CD14-positive monocyte (primary cell): ENCODE measurements at regions not wholly inside any gene's neighbourhood (a gene's known extent, or its start where the extent isn't known, plus 50 kb on each side); places are given as distances from the start of the nearest gene placed in this dataset.

Source experiments
- DNase-seq, 3 donors: peaks; one replicate each; pipeline ENCODE4 v3.0.0-alpha.2; 2011 to 2022
- H2AFZ ChIP-seq: 2 replicates; pipeline ENCODE4 v1.6.0; 2012; ENCODE audit warnings: mild to moderate bottlenecking, low read depth, low read length, inconsistent platforms; ENCODE audit not compliant: insufficient read depth, poor library complexity, severe bottlenecking
- H3K27ac ChIP-seq, 2 donors: 1 replicate in 1 of 2; 2 replicates in 1 of 2; pipeline ENCODE4 v1.5.1; 2012 to 2013; ENCODE audit warnings: low read length in 2 of 2, control low read depth in 1 of 2, inconsistent platforms in 1 of 2, low read depth in 1 of 2, mild to moderate bottlenecking in 1 of 2
- H3K27me3 ChIP-seq, 2 donors: one replicate each; pipeline versions ENCODE4 v1.6.0 to v1.6.1; 2011 to 2013; ENCODE audit warnings: low read length in 2 of 2; ENCODE audit not compliant: control insufficient read depth in 2 of 2, insufficient read depth in 2 of 2
- H3K36me3 ChIP-seq, 2 donors: replicated peaks in 1 of 2; 1 replicate in 1 of 2; 2 replicates in 1 of 2; pipeline versions ENCODE4 v1.5.1 to v1.6.1; 2012 to 2013; ENCODE audit warnings: low read length in 2 of 2, control low read depth in 1 of 2, inconsistent platforms in 1 of 2, mild to moderate bottlenecking in 1 of 2; ENCODE audit not compliant: insufficient read depth in 2 of 2, control insufficient read depth in 1 of 2
- H3K4me1 ChIP-seq, 2 donors: 1 replicate in 1 of 2; 2 replicates in 1 of 2; pipeline versions ENCODE4 v1.5.1 to v1.6.1; 2012 to 2013; ENCODE audit warnings: low read length in 2 of 2, control low read depth in 1 of 2, inconsistent platforms in 1 of 2, mild to moderate bottlenecking in 1 of 2, moderate library complexity in 1 of 2; ENCODE audit not compliant: insufficient read depth in 2 of 2, control insufficient read depth in 1 of 2
- H3K4me2 ChIP-seq: replicated peaks from 2 replicates; pipeline ENCODE3; 2012; ENCODE audit warnings: low read length, moderate library complexity, mild to moderate bottlenecking; ENCODE audit not compliant: poor library complexity, severe bottlenecking; ENCODE audit errors: extremely low read depth
- H3K4me3 ChIP-seq, 3 experiments: fragments of 200-600 bp in 1 of 3; sonication (generic) in 1 of 3; replicated peaks in 1 of 3; 1 replicate in 2 of 3; 2 replicates in 1 of 3; pipeline ENCODE4 v1.5.1; 2011 to 2013; ENCODE audit warnings: low read length in 3 of 3, mild to moderate bottlenecking in 3 of 3, control low read depth in 2 of 3, low read depth in 2 of 3, inconsistent platforms in 1 of 3, moderate library complexity in 1 of 3
- H3K79me2 ChIP-seq: 2 replicates; pipeline ENCODE4 v1.6.0; 2012; ENCODE audit warnings: mild to moderate bottlenecking, control low read depth, inconsistent platforms, low read length, moderate library complexity; ENCODE audit not compliant: insufficient read depth
- H3K9ac ChIP-seq: 2 replicates; pipeline ENCODE4 v1.6.0; 2017; ENCODE audit warnings: low read length, mild to moderate bottlenecking; ENCODE audit not compliant: insufficient read depth, poor library complexity, severe bottlenecking
- H3K9me3 ChIP-seq, 2 donors: replicated peaks in 1 of 2; 1 replicate in 1 of 2; 2 replicates in 1 of 2; pipeline versions ENCODE4 v1.5.1 to v1.6.1; 2012 to 2013; ENCODE audit warnings: low read length in 2 of 2, control low read depth in 1 of 2; ENCODE audit not compliant: control insufficient read depth in 1 of 2, insufficient read depth in 1 of 2
- H4K20me1 ChIP-seq: 2 replicates; pipeline ENCODE4 v1.6.0; 2012; ENCODE audit warnings: mild to moderate bottlenecking, low read length, control low read depth, moderate library complexity; ENCODE audit not compliant: insufficient read depth
- H3K27ac Mint-ChIP-seq, 7 donors: one replicate each; pipeline ENCODE4 v1.8.0; 2020; ENCODE audit warnings: mild to moderate bottlenecking in 7 of 7, mixed read lengths in 7 of 7, moderate library complexity in 6 of 7, inconsistent platforms in 2 of 7
- H3K27me3 Mint-ChIP-seq, 3 donors: one replicate each; pipeline ENCODE4 v1.8.0; 2021 to 2022; ENCODE audit warnings: low read depth in 3 of 3, mild to moderate bottlenecking in 3 of 3, mixed read lengths in 3 of 3, moderate library complexity in 3 of 3, inconsistent platforms in 1 of 3
- H3K36me3 Mint-ChIP-seq, 2 donors: one replicate each; pipeline ENCODE4 v1.8.0; 2020; ENCODE audit warnings: mixed read lengths in 2 of 2, inconsistent platforms in 1 of 2, mild to moderate bottlenecking in 1 of 2
- H3K4me1 Mint-ChIP-seq: one replicate; pipeline ENCODE4 v1.8.0; 2020; ENCODE audit warnings: mild to moderate bottlenecking, mixed read lengths
- H3K4me3 Mint-ChIP-seq, 2 donors: one replicate each; pipeline ENCODE4 v1.8.0; 2020; ENCODE audit warnings: mild to moderate bottlenecking in 2 of 2, mixed read lengths in 2 of 2, moderate library complexity in 1 of 2
- H3K9me3 Mint-ChIP-seq, 7 donors: one replicate each; pipeline ENCODE4 v1.8.0; 2020 to 2022; ENCODE audit warnings: mixed read lengths in 7 of 7, mild to moderate bottlenecking in 6 of 7, moderate library complexity in 6 of 7, inconsistent platforms in 2 of 7
- CTCF ChIP-seq: fragments of 200-600 bp; IDR thresholded peaks from one replicate; pipeline ENCODE4 v1.8.0; 2022; ENCODE audit warnings: antibody characterized with exemption, mild to moderate bottlenecking
- WGBS: methylation state at CpG from one replicate; pipeline ENCODE4 v1.1.5; 2013; ENCODE audit warnings: missing lambda C conversion rate; ENCODE audit not compliant: insufficient coverage; 5-methylcytosine and 5-hydroxymethylcytosine counted together
- intact Hi-C, 2 donors: fragments of 100-400 bp; cut with micrococcal nuclease; formaldehyde crosslinking; loops; one replicate each; pipeline versions ENCODE4 v1.15.0 to v1.15.1; 2023

- H3K4me3 ChIP-seq = no peak overlapping the region
- no peaks in the 10 kb centered on the region for H3K4me1 ChIP-seq
- H3K27me3 ChIP-seq = peaks cover 0 to 2% of the 10 kb centered on the region in 2 donors
- no peak overlapping the region for H3K27ac ChIP-seq
- intact Hi-C loops = loop anchor here in 1 of 2 donors (5.0 kb wide), 1 partner anchor 457 kb away; no protein-coding TSS in a partner anchor
- no peaks in the 10 kb centered on the region for H4K20me1 ChIP-seq
- no peak overlapping the region for H3K9ac ChIP-seq
- no peak overlapping the region for H3K27ac Mint-ChIP-seq
- H3K36me3 Mint-ChIP-seq = no peaks in the 10 kb centered on the region
- DNase-seq = no peak
- no peaks in the 10 kb centered on the region for H3K9me3 ChIP-seq
- peaks cover 3 to 9% (median 3%) of the 10 kb centered on the region in 3 donors for H3K27me3 Mint-ChIP-seq
- H3K4me3 Mint-ChIP-seq = no peak overlapping the region
- TF ChIP-seq CTCF = no peak
- no CpG with 5 or more reads among the region's 2 CpGs for WGBS
- H2AFZ ChIP-seq = no peak overlapping the region
- H3K4me1 Mint-ChIP-seq = peaks cover 4% of the 10 kb centered on the region
- H3K79me2 ChIP-seq = no peaks in the 10 kb centered on the region
- peaks cover 0 to 2% (median 0%) of the 10 kb centered on the region in 7 donors for H3K9me3 Mint-ChIP-seq
- no peak overlapping the region for H3K4me2 ChIP-seq
- H3K36me3 ChIP-seq = no peaks in the 10 kb centered on the region
These were observed 51.3 kb upstream of the TSPAN2 start for GRCh38 chr1:115140442-115141144.

DNA sequence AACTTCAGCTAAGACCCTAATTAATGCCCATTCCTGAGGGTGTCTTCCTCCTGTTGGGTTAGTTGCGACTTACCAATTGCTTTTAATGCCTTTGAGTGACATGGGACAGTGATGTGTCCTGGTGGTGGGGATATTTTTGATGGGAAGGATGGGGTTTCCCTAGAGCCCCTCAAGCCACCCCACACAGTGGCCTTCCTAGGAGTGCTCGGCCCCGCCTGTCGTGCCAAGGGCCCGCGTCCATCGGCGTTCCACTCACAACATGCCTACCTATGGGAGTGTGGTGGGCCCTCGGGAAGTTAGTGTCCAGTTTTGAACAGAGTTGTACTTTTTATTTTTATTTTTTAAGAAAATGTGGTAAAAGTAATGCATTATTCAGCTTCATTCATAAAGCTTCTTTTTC is 50.1 kb upstream of the TSPAN2 start:
- no peak overlapping the region for H3K4me3 ChIP-seq
- no peak overlapping the region for H3K9ac ChIP-seq
- intact Hi-C loops = loop anchor here in 1 of 2 donors (5.0 kb wide), 1 partner anchor 458 kb away; no protein-coding TSS in a partner anchor
- H3K4me1 ChIP-seq = no peaks in the 10 kb centered on the region
- no peaks in the 10 kb centered on the region for H3K9me3 ChIP-seq
- peaks cover 4% of the 10 kb centered on the region for H3K4me1 Mint-ChIP-seq
- peaks cover 2 to 8% (median 4%) of the 10 kb centered on the region in 3 donors for H3K27me3 Mint-ChIP-seq
- no peak overlapping the region for H3K27ac Mint-ChIP-seq
- no peaks in the 10 kb centered on the region for H3K27me3 ChIP-seq
- peak overlapping the region in 1 of 2 donors; percentile 68 for H3K4me3 Mint-ChIP-seq
- peak overlapping the region; percentile 41 for H3K4me2 ChIP-seq
- H3K27ac ChIP-seq = no peak overlapping the region
- no peak for TF ChIP-seq CTCF
- no peaks in the 10 kb centered on the region for H4K20me1 ChIP-seq
- no peak overlapping the region for H2AFZ ChIP-seq
- H3K79me2 ChIP-seq = no peaks in the 10 kb centered on the region
- no peak for DNase-seq
- WGBS = no CpG with 5 or more reads among the region's 9 CpGs
- H3K36me3 Mint-ChIP-seq = no peaks in the 10 kb centered on the region
- no peaks in the 10 kb centered on the region for H3K36me3 ChIP-seq
- H3K9me3 Mint-ChIP-seq = no peaks in the 10 kb centered on the region
